CD4-positive, CD25-positive, alpha-beta regulatory T cell (primary cell): ENCODE measurements at regions not wholly inside any gene's neighbourhood (a gene's known extent, or its start where the extent isn't known, plus 50 kb on each side); places are given as distances from the start of the nearest gene placed in this dataset.

Source experiments
- ATAC-seq, 2 donors: fragments of 150-1000 bp; cut with Tn5 transposase; one replicate each; pipeline ENCODE4 v1.10.0; 2021; ENCODE audit warnings: low read depth in 2 of 2, moderate number of reproducible peaks in 2 of 2, moderate library complexity in 1 of 2
- DNase-seq, 3 donors: peaks; one replicate each; pipeline versions ENCODE4 v3.0.0 to v3.0.0-alpha.2; 2012 to 2022; ENCODE audit warnings: mixed read lengths in 1 of 3
- H3K27ac ChIP-seq: one replicate; pipeline ENCODE4 v1.7.0; 2013; ENCODE audit warnings: mild to moderate bottlenecking, low read length; ENCODE audit not compliant: insufficient read depth, poor library complexity, severe bottlenecking
- H3K27me3 ChIP-seq: one replicate; pipeline ENCODE4 v1.7.0; 2013; ENCODE audit warnings: low read length; ENCODE audit not compliant: control insufficient read depth, insufficient read depth
- H3K36me3 ChIP-seq: one replicate; pipeline ENCODE4 v1.7.0; 2013; ENCODE audit warnings: mild to moderate bottlenecking, low read length, moderate library complexity; ENCODE audit not compliant: control insufficient read depth, insufficient read depth
- H3K4me1 ChIP-seq: 2 replicates; pipeline ENCODE4 v1.7.0; 2013; ENCODE audit warnings: mild to moderate bottlenecking, low read length; ENCODE audit not compliant: insufficient read depth, control insufficient read depth, poor library complexity, severe bottlenecking
- H3K4me3 ChIP-seq: one replicate; pipeline ENCODE4 v1.7.0; 2013; ENCODE audit warnings: low read depth, mild to moderate bottlenecking, low read length, moderate library complexity
- H3K9me3 ChIP-seq, 2 experiments: 1 replicate in 1 of 2; 2 replicates in 1 of 2; pipeline ENCODE4 v1.7.0; 2013; ENCODE audit warnings: low read length in 2 of 2, mild to moderate bottlenecking in 1 of 2, moderate library complexity in 1 of 2; ENCODE audit not compliant: control insufficient read depth in 2 of 2
- H3K27ac Mint-ChIP-seq, 3 donors: one replicate each; pipeline ENCODE4 v1.8.0; 2020 to 2022; ENCODE audit warnings: mild to moderate bottlenecking in 3 of 3, mixed read lengths in 3 of 3, moderate library complexity in 2 of 3
- H3K27me3 Mint-ChIP-seq: one replicate; pipeline ENCODE4 v1.8.0; 2022; ENCODE audit warnings: mild to moderate bottlenecking, mixed read lengths
- H3K36me3 Mint-ChIP-seq: one replicate; pipeline ENCODE4 v1.8.0; 2020; ENCODE audit warnings: mixed read lengths
- H3K4me1 Mint-ChIP-seq, 4 donors: one replicate each; pipeline ENCODE4 v1.8.0; 2020 to 2022; ENCODE audit warnings: mixed read lengths in 4 of 4, mild to moderate bottlenecking in 1 of 4
- H3K4me3 Mint-ChIP-seq, 4 donors: one replicate each; pipeline ENCODE4 v1.8.0; 2020 to 2022; ENCODE audit warnings: mild to moderate bottlenecking in 4 of 4, mixed read lengths in 4 of 4, moderate library complexity in 3 of 4
- H3K9me3 Mint-ChIP-seq, 7 donors: one replicate each; pipeline ENCODE4 v1.8.0; 2020 to 2022; ENCODE audit warnings: mixed read lengths in 7 of 7, mild to moderate bottlenecking in 3 of 7, moderate library complexity in 2 of 7

- DNase-seq (no peak), ATAC-seq (no peak)
- Mint-ChIP-seq H3K4me1 (no peaks in the 10 kb centered on the region), H3K9me3 (no peaks in the 10 kb centered on the region), H3K27me3 (peaks cover 8% of the 10 kb centered on the region), H3K27ac (no peak overlapping the region), H3K36me3 (no peaks in the 10 kb centered on the region), H3K4me3 (no peak overlapping the region)
- Histone ChIP-seq H3K27ac (no peak overlapping the region), H3K9me3 (no peaks in the 10 kb centered on the region), H3K27me3 (no peaks in the 10 kb centered on the region), H3K4me3 (no peak overlapping the region), H3K4me1 (no peaks in the 10 kb centered on the region), H3K36me3 (no peaks in the 10 kb centered on the region)
Measured at GRCh38 chr9:78539188-78539587, 242.3 kb downstream of the PSAT1 start.

DNA sequence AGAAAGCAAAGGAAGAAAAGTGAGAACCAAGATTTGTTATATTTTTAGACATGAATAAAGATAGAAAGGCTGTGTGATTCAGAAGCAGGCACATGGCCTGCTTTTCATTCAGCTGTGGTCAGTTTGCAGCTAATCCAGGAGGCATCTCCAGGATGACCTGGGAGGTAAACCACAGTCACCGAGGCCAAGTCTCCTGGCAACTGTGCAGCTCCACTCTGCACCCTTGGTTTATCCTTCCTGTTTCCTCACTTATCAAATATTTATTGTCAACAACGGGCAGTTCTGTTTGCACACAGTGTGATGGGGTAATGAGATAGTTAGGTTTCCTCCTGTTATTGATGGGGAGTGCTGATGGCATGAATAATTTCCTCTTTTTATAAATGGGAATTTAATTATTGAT is 243.0 kb downstream of the PSAT1 start:
- H3K4me3 Mint-ChIP-seq, result no peak overlapping the region

GRCh38 chr9:78541868-78542443 is 245.0 kb downstream of the PSAT1 start:
- no peak overlapping the region for H3K27ac Mint-ChIP-seq
- no peaks in the 10 kb centered on the region for H3K4me1 Mint-ChIP-seq
- no peaks in the 10 kb centered on the region for H3K9me3 ChIP-seq
- no peak for DNase-seq
- peaks cover 8% of the 10 kb centered on the region for H3K27me3 Mint-ChIP-seq
- no peaks in the 10 kb centered on the region for H3K9me3 Mint-ChIP-seq
- no peak overlapping the region for H3K4me3 ChIP-seq
- no peaks in the 10 kb centered on the region for H3K4me1 ChIP-seq
- H3K27ac ChIP-seq, result no peak overlapping the region
- no peaks in the 10 kb centered on the region for H3K27me3 ChIP-seq
- ATAC-seq, result no peak
- H3K4me3 Mint-ChIP-seq, result no peak overlapping the region
- no peaks in the 10 kb centered on the region for H3K36me3 Mint-ChIP-seq
- H3K36me3 ChIP-seq, result no peaks in the 10 kb centered on the region

More for the DNA sequence above, 243.0 kb downstream of the PSAT1 start:
- H3K27ac ChIP-seq, result no peak overlapping the region
- H3K27ac Mint-ChIP-seq, result no peak overlapping the region
- no peaks in the 10 kb centered on the region for H3K9me3 Mint-ChIP-seq
- H3K36me3 ChIP-seq, result no peaks in the 10 kb centered on the region
- no peaks in the 10 kb centered on the region for H3K27me3 ChIP-seq
- DNase-seq (no peak), ATAC-seq (no peak)
- H3K4me1 Mint-ChIP-seq, result no peaks in the 10 kb centered on the region
- H3K4me3 ChIP-seq, result no peak overlapping the region
- H3K27me3 Mint-ChIP-seq, result peaks cover 8% of the 10 kb centered on the region
- H3K36me3 Mint-ChIP-seq, result no peaks in the 10 kb centered on the region
- H3K9me3 ChIP-seq, result no peaks in the 10 kb centered on the region
- no peaks in the 10 kb centered on the region for H3K4me1 ChIP-seq

- Mint-ChIP-seq H3K36me3 (no peaks in the 10 kb centered on the region), H3K4me1 (no peaks in the 10 kb centered on the region), H3K4me3 (no peak overlapping the region), H3K27ac (no peak overlapping the region), H3K9me3 (no peaks in the 10 kb centered on the region), H3K27me3 (peaks cover 8% of the 10 kb centered on the region)
- Histone ChIP-seq H3K4me1 (no peaks in the 10 kb centered on the region), H3K4me3 (no peak overlapping the region), H3K9me3 (no peaks in the 10 kb centered on the region), H3K27ac (no peak overlapping the region), H3K36me3 (no peaks in the 10 kb centered on the region), H3K27me3 (no peaks in the 10 kb centered on the region)
- no peak for DNase-seq
- ATAC-seq, result no peak
Measured at GRCh38 chr9:78542491-78543181, 245.7 kb downstream of the PSAT1 start.

- DNase-seq, result no peak
- Histone ChIP-seq H3K36me3 (no peaks in the 10 kb centered on the region), H3K4me3 (no peak overlapping the region), H3K27me3 (no peaks in the 10 kb centered on the region), H3K27ac (no peak overlapping the region), H3K9me3 (no peaks in the 10 kb centered on the region), H3K4me1 (no peaks in the 10 kb centered on the region)
- Mint-ChIP-seq H3K36me3 (no peaks in the 10 kb centered on the region), H3K4me1 (no peaks in the 10 kb centered on the region), H3K27me3 (peaks cover 8% of the 10 kb centered on the region), H3K27ac (no peak overlapping the region), H3K9me3 (no peaks in the 10 kb centered on the region), H3K4me3 (no peak overlapping the region)
- ATAC-seq, result no peak
Measured at GRCh38 chr9:78543353-78543752, 246.4 kb downstream of the PSAT1 start.

DNA sequence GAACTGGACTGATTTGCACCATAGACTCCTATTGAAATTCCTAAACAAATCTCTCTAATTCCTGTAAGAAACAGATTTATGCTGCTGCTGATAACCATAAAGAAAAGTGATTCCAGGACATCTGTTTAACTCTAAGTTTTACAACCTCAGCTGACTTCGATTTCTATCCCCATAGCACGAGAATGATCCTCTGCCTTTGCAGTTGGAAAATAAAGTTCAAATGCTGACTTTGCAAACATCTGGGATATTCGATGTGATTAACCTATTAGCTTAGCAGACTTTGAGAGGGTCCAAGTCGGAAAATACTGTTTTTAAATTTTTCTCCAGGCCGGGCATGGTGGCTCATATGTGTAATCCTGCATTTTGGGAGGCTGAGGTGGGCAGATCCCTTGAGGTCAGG is 247.3 kb downstream of the PSAT1 start:
- H3K4me1 Mint-ChIP-seq, result no peaks in the 10 kb centered on the region
- ATAC-seq (no peak), DNase-seq (no peak)
- Histone ChIP-seq H3K9me3 (no peaks in the 10 kb centered on the region), H3K4me1 (no peaks in the 10 kb centered on the region), H3K27ac (no peak overlapping the region), H3K27me3 (no peaks in the 10 kb centered on the region), H3K4me3 (no peak overlapping the region), H3K36me3 (no peaks in the 10 kb centered on the region)
- no peak overlapping the region for H3K27ac Mint-ChIP-seq
- H3K9me3 Mint-ChIP-seq, result no peaks in the 10 kb centered on the region
- H3K27me3 Mint-ChIP-seq, result peaks cover 8% of the 10 kb centered on the region
- no peaks in the 10 kb centered on the region for H3K36me3 Mint-ChIP-seq
- no peak overlapping the region for H3K4me3 Mint-ChIP-seq

GRCh38 chr9:78547831-78548230 is 250.9 kb downstream of the PSAT1 start:
- H3K9me3 ChIP-seq, result no peaks in the 10 kb centered on the region
- ATAC-seq, result no peak

DNA sequence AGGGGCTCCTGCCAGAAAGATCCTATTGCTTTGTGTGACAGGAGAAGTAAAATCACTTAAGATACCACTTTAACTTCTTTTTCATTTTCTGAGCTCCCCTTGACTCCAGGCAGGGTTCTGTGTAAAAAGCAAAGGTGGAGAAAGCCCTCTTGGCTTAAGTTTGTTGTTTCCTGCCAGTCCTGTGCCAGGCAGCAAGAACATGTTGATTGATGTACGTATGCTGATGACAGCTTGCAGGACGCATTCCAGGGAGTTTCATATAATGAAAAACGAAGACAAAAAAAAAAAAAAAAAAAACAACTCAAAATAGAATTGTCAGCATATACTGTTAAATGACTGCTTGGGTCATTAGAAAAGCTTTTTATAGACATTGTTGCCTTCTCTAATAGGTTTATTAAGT is 251.7 kb downstream of the PSAT1 start:
- DNase-seq (no peak), ATAC-seq (no peak)
- H3K4me3 ChIP-seq, result no peak overlapping the region
- Mint-ChIP-seq H3K4me3 (no peak overlapping the region), H3K27ac (no peak overlapping the region), H3K4me1 (no peaks in the 10 kb centered on the region), H3K9me3 (peaks cover 0 to 2% (median 0%) of the 10 kb centered on the region in 7 donors), H3K27me3 (no peaks in the 10 kb centered on the region), H3K36me3 (no peaks in the 10 kb centered on the region)
- H3K36me3 ChIP-seq, result no peaks in the 10 kb centered on the region
- no peak overlapping the region for H3K27ac ChIP-seq
- no peaks in the 10 kb centered on the region for H3K27me3 ChIP-seq
- no peaks in the 10 kb centered on the region for H3K9me3 ChIP-seq
- H3K4me1 ChIP-seq, result no peaks in the 10 kb centered on the region

More at GRCh38 chr9:78547831-78548230, 250.9 kb downstream of the PSAT1 start:
- Histone ChIP-seq H3K27ac (no peak overlapping the region), H3K36me3 (no peaks in the 10 kb centered on the region), H3K4me3 (no peak overlapping the region), H3K4me1 (no peaks in the 10 kb centered on the region), H3K27me3 (no peaks in the 10 kb centered on the region)
- Mint-ChIP-seq H3K27ac (no peak overlapping the region), H3K27me3 (peaks cover 2% of the 10 kb centered on the region), H3K9me3 (peaks cover 0 to 2% (median 0%) of the 10 kb centered on the region in 7 donors), H3K4me1 (no peaks in the 10 kb centered on the region), H3K4me3 (no peak overlapping the region), H3K36me3 (no peaks in the 10 kb centered on the region)
- DNase-seq, result no peak
